NCI-H2029 treated with DMSO at 0.1 percent for 48 hours (cell line): ENCODE measurements at regions not wholly inside any gene's neighbourhood (a gene's known extent, or its start where the extent isn't known, plus 50 kb on each side); places are given as distances from the start of the nearest gene placed in this dataset.

Source experiments
- DNase-seq: peaks from one replicate; lab custom pipeline; 2025; lab: John Stamatoyannopoulos, UW

- no peak for DNase-seq
Observed at GRCh38 chr15:85847031-85847430, 52.3 kb upstream of the KLHL25 start.

GRCh38 chr15:85849946-85850345, 55.2 kb upstream of the KLHL25 start:
- DNase-seq, result no peak

DNA sequence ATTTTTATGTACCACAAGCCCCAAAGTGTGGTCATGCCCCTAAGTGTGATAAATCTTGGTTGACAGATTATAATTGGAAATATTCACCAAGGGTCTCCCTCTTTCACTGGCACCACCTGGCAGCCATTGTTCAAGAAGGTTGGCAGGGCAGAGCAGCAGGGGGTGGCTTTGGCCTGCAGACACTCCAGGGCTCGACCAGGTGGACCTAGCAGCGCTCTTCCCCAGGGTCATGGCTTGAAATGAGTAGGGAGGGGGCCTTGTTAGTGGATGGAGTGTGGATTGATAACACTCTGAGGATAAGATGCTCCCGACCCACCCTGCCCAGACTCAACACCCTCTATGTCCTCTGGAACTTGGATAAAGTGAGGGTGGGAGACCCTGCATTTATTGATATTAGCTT, 58.2 kb upstream of the KLHL25 start:
- no peak for DNase-seq

- peak; percentile 3 for DNase-seq
Observed at GRCh38 chr15:85854345-85855097, 59.8 kb upstream of the KLHL25 start.

DNA sequence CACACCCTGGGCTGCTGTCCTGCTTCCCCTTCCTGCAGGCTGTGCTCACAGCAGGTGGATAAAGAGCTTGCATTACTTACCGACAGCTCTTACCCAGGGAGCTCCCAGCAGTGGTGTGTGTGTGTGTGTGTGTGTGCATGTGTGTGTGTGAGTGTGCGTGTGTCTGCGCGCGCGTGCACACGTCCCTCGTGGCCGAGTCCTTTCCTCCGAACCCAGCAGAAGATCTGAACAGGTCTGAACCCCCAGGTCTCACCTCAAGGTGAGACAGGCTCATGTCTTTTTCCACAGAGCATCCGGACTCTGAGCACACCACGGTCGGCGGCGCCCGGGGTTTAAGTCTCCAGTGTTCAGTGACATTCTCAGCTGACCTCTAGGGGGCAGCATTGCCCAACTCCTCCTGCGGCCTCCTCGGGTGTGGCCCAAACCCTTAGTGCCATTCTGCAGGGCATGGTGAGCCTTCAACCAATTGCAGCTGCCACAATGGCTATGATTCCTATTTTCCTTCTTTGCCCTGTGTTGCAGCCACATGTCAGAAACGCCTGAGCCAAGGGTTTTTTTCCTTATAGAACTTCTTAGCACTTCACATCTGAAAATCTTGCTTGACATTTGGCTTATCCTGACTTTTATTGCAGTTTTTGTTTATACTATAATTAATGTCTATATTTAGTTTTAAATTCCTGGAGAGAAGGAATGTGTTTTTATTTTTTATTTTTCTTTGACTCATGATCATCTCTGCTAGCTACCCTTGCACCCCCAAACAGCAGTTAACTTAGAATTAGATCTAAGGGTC, 64.1 kb upstream of the KLHL25 start:
- DNase-seq, result peak; percentile 1

DNA sequence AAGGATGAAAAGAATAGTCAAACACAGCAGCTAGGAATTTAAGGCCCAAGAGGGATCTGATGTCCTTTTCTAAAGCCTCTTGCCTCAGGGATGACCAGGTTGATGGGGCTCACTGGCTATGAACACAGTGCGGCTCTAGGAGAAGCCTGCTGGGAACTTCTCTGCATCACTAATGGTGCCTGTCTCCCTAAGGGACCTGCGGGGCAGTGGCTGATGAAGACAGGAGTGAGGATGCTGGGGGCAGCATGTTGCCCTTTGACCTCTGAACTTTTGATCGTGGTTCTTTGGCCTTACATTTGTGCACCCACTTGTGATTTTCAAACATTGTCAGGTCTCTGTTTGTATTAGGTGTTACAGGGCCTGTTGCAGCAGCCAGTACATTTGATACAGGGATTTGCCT, 64.9 kb upstream of the KLHL25 start:
- DNase-seq, result no peak

DNA sequence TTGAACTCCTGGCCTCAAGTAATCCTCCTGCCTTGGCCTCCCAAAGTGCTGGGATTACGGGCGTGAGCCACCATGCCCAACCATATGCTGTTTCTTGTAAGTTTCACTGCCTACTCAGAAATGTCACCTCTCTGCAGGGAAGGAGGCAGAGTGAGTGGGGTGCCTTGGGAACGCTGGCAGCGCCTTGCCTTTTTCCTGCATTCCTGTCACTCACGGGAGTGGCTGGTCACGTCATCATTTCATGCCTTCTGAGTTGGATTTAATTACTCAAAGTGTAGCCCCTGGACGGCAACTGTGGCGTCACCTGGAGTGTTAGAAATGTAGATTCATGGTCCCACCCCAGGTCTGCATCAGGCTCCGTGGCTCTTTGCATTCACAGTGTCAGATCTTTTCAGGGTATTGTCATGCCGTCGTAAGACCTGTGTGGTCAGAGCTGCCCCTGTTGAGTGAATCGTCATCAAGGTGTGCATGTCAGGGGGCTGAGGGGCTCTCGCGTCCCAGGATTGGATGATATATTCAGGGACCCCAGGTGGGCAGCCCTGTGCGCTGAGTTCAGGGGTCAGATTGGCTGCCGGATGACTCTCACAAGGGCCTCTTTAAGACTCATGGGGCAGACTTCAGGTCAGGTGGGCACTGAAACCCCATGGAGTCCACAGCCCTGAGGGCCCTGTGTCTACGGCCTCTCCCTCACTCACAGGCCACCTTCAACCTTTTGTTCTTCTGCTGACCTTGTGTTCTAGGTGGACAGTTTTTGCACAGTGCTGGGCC, 65.9 kb upstream of the KLHL25 start:
- no peak for DNase-seq

- DNase-seq, result no peak
Observed at GRCh38 chr15:85865070-85865684, 70.5 kb upstream of the KLHL25 start.

DNA sequence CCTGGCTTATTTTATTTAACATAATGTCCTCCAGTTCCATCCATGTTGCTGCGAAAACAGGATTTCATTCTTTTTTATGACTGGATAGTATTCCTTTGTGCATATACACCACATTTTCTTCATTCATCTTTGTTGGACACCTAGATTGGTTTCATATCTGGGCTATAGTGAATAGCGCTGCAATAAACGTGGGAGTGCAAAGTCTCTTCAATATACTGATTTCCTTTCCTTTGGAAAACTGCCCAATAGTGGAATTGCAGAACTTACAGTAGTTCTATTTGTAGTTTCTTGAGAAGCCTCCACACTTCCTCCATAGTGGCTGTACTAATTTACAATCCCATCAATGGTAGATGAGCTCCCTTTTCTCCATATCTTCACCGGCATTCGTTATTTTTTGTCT, 72.5 kb upstream of the KLHL25 start:
- no peak for DNase-seq

GRCh38 chr15:85869124-85869523, 74.4 kb upstream of the KLHL25 start:
- no peak for DNase-seq

DNA sequence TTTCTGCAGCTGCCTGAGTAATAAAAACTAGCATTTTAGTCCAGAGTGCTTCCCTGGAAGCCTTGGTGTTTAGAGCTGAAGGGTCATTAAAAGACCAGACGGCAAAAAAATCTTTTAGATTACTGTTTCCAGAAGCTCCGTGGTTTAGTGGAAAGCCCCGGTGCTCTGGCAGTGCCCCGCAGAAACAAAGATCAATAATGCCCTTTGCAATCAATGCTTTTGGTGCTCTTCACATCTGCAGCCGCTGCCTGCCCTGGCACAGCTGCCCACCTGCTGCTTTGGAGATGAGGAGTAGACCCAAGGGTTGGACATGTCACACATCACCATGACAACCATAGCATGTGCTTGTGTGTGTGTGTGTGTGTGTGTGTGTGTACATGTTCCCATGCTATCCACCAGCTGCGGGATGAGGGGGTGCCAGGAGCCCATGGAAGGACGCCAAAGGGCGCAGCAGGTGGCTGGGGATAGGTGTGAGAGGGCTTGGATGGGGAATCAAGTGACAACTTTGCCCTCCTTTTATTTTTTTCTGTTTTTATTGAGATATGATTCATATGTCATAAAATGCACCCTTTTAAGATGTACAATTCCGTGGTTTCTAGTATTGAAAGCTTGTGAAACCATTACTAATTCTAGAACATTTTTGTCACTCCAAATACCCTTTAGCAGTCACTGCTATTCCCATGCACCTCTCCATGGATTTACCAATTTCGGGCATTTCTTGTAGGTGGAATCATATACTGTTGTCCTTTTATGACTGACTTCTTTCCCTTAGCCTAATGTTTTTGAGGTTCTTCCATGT, 75.7 kb upstream of the KLHL25 start:
- DNase-seq, result no peak

GRCh38 chr15:85871545-85871944, 76.8 kb upstream of the KLHL25 start:
- no peak for DNase-seq

- no peak for DNase-seq
Observed at GRCh38 chr15:85872125-85872524, 77.4 kb upstream of the KLHL25 start.

GRCh38 chr15:85874236-85874635, 79.5 kb upstream of the KLHL25 start:
- DNase-seq, result no peak

- no peak for DNase-seq
Observed at GRCh38 chr15:85875756-85876155, 81.0 kb upstream of the KLHL25 start.

- no peak for DNase-seq
Observed at GRCh38 chr15:85878828-85879225, 84.1 kb upstream of the KLHL25 start.

DNA sequence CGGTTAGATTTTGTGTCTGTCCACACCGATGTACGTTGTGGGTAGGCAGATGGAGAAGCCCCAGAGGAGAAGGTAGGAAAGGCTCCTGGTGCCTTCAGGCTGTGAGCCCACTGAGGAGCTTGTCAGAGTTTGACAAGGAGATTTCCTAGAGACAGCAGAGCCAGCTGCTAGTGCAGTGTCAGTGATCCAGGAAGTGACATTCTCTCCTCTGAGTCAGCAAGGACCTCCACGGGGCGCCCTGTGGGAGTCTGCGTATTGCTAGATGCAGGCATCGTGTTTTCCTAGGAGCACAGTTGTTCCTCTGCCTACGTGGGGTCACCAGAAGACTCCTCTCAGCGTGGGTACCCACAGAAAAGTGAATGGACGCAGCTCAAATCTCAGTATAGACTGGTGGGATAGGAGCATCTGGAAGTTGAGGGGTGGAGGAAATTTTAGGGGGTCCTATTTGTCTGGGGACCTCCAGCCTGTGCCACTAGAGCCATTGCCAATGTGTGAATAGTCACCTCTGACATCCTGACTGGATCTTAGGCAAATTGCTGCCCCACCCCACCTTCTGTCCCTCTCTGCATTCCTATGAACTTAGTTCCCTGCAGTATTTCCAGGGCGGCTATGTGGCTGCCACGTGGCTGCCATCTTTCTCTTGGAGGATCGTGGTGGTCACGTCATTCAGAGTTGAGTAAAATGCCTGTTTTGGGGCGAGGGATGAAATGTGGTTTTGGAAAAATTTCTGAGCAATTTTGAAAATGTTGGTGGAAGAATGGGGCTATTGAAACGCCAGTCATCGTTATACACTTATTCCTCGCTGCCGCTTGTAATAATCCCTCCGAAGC, 84.8 kb upstream of the KLHL25 start:
- DNase-seq, result no peak

DNA sequence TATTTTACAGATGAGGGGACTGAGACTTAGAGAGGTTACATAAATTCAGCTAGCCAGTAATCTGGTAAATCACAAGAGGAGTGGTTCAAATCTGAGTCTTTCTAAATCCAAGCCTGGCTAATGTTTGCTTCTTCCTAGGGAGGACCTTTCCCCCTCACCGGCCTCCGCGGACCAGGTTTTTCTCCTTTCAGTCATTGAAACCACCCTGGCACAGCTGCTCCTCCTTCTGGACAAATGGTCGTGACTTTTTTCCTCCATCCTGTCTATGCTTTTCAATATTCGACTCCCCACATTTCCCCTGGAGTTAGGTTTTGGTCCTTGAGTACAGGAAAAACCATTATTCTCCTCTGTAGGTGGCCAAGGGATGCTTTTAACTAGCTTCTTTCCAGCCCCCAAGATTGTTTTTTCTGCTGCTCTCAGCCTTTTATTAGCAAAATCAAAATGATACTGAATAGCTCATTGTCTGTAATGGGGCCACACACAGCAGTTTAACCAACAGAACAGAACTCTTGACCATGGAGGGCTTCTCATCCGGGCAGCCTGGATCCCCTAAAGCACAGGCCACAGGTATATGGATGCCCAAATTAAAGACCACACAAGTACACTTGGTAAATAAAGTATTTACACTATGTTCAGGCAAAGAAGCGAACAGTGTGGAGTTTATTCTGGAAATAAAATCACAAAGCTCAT, 85.9 kb upstream of the KLHL25 start:
- no peak for DNase-seq

- no peak for DNase-seq
Observed at GRCh38 chr15:85886309-85886811, 91.6 kb upstream of the KLHL25 start.
